H9 (cell line): ENCODE measurements at regions not wholly inside any gene's neighbourhood (a gene's known extent, or its start where the extent isn't known, plus 50 kb on each side); places are given as distances from the start of the nearest gene placed in this dataset.

Source experiments
- DNase-seq: peaks from one replicate; pipeline ENCODE4 v3.0.0-alpha.2; 2017
- H2AFZ ChIP-seq: one replicate; pipeline ENCODE4 v1.6.1; 2013; ENCODE audit warnings: mild to moderate bottlenecking, low read length, control low read depth, moderate library complexity
- H2AK5ac ChIP-seq: 2 replicates; pipeline ENCODE4 v1.6.1; 2013; ENCODE audit warnings: low read length, control low read depth, mixed read lengths; ENCODE audit not compliant: insufficient read length
- H2BK120ac ChIP-seq: one replicate; pipeline ENCODE4 v1.6.1; 2013; ENCODE audit warnings: low read depth, mild to moderate bottlenecking, low read length, control low read depth, inconsistent platforms; ENCODE audit not compliant: poor library complexity, severe bottlenecking
- H2BK12ac ChIP-seq: 2 replicates; pipeline ENCODE4 v1.6.1; 2013; ENCODE audit warnings: low read length, control low read depth, mixed read lengths, low read depth; ENCODE audit not compliant: insufficient read length
- H2BK15ac ChIP-seq: 2 replicates; pipeline ENCODE4 v1.6.1; 2013; ENCODE audit warnings: low read depth, low read length, control low read depth
- H2BK20ac ChIP-seq: one replicate; pipeline ENCODE4 v1.6.1; 2013; ENCODE audit warnings: low read depth, mild to moderate bottlenecking, low read length, control low read depth, inconsistent platforms; ENCODE audit not compliant: poor library complexity, severe bottlenecking
- H2BK5ac ChIP-seq: 2 replicates; pipeline ENCODE4 v1.6.1; 2013; ENCODE audit warnings: low read length, control low read depth, mixed read lengths; ENCODE audit not compliant: insufficient read length
- H3K14ac ChIP-seq: 2 replicates; pipeline ENCODE4 v1.6.1; 2013; ENCODE audit warnings: low read length, control low read depth; ENCODE audit not compliant: insufficient read depth
- H3K18ac ChIP-seq: 2 replicates; pipeline ENCODE4 v1.6.1; 2013; ENCODE audit warnings: low read depth, mild to moderate bottlenecking, mixed read lengths, low read length, control low read depth; ENCODE audit not compliant: insufficient read length
- H3K23ac ChIP-seq: 2 replicates; pipeline ENCODE4 v1.6.1; 2013; ENCODE audit warnings: low read length, control low read depth, mixed read lengths, low read depth; ENCODE audit not compliant: insufficient read length
- H3K23me2 ChIP-seq: 2 replicates; pipeline ENCODE4 v1.6.1; 2013; ENCODE audit warnings: low read depth, mild to moderate bottlenecking, mixed read lengths, low read length, control low read depth; ENCODE audit not compliant: insufficient read length, poor library complexity, severe bottlenecking
- H3K27ac ChIP-seq: 2 replicates; pipeline ENCODE4 v1.5.1; 2013; ENCODE audit warnings: low read length, control low read depth, mixed read lengths, low read depth; ENCODE audit not compliant: insufficient read length
- H3K27me3 ChIP-seq: 2 replicates; pipeline ENCODE4 v1.6.1; 2013; ENCODE audit warnings: low read length, control low read depth, inconsistent platforms; ENCODE audit not compliant: insufficient read depth
- H3K4ac ChIP-seq: 2 replicates; pipeline ENCODE4 v1.6.1; 2013; ENCODE audit warnings: low read depth, mild to moderate bottlenecking, control low read depth, inconsistent platforms, low read length, moderate library complexity
- H3K4me1 ChIP-seq: 2 replicates; pipeline ENCODE4 v1.6.1; 2013; ENCODE audit warnings: low read length, control low read depth, inconsistent platforms; ENCODE audit not compliant: insufficient read depth
- H3K4me2 ChIP-seq: 2 replicates; pipeline ENCODE4 v1.6.1; 2013; ENCODE audit warnings: low read length, control low read depth, mixed read lengths; ENCODE audit not compliant: insufficient read length, insufficient read depth
- H3K56ac ChIP-seq: 2 replicates; pipeline ENCODE4 v1.6.1; 2013; ENCODE audit warnings: low read depth, mild to moderate bottlenecking, mixed read lengths, low read length, control low read depth; ENCODE audit not compliant: insufficient read length
- H3K79me1 ChIP-seq: 2 replicates; pipeline ENCODE4 v1.6.1; 2013; ENCODE audit warnings: low read depth, mild to moderate bottlenecking, moderate library complexity, low read length, control low read depth, inconsistent platforms; ENCODE audit not compliant: insufficient read depth, poor library complexity, severe bottlenecking
- H3K79me2 ChIP-seq: 2 replicates; pipeline ENCODE4 v1.6.1; 2013; ENCODE audit warnings: low read length, control low read depth, inconsistent platforms; ENCODE audit not compliant: insufficient read depth
- H3K9ac ChIP-seq: 2 replicates; pipeline ENCODE4 v1.6.1; 2013; ENCODE audit warnings: low read length, control low read depth, mixed read lengths; ENCODE audit not compliant: insufficient read length; ENCODE audit errors: extremely low read depth
- H3K9me3 ChIP-seq: one replicate; pipeline ENCODE4 v1.6.1; 2013; ENCODE audit warnings: low read depth, low read length, inconsistent platforms; ENCODE audit not compliant: control insufficient read depth
- H3T11ph ChIP-seq: one replicate; pipeline ENCODE4 v1.6.1; 2013; ENCODE audit warnings: mild to moderate bottlenecking, low read length, control low read depth, inconsistent platforms
- H4K20me1 ChIP-seq: one replicate; pipeline ENCODE4 v1.6.1; 2013; ENCODE audit not compliant: control insufficient read depth, insufficient read length, insufficient read depth
- H4K5ac ChIP-seq: 2 replicates; pipeline ENCODE4 v1.6.1; 2013; ENCODE audit warnings: low read depth, mild to moderate bottlenecking, mixed read lengths, low read length, control low read depth; ENCODE audit not compliant: insufficient read length
- H4K8ac ChIP-seq: replicated peaks from 2 replicates; pipeline ENCODE4 v1.6.1; 2013; ENCODE audit warnings: low read length, control low read depth, mixed read lengths, low read depth; ENCODE audit not compliant: insufficient read length
- H4K91ac ChIP-seq: 2 replicates; pipeline ENCODE4 v1.6.1; 2013; ENCODE audit warnings: low read depth, mild to moderate bottlenecking, moderate library complexity, mixed read lengths, low read length, control low read depth; ENCODE audit not compliant: insufficient read length
- H3K27ac Mint-ChIP-seq, 3 experiments: 2 replicates in 2 of 3; 3 replicates in 1 of 3; pipeline ENCODE4 v1.8.0; 2020 to 2021; ENCODE audit warnings: mixed read lengths in 3 of 3, mild to moderate bottlenecking in 1 of 3, moderate library complexity in 1 of 3
- H3K27me3 Mint-ChIP-seq: 2 replicates; pipeline ENCODE4 v1.8.0; 2021; ENCODE audit warnings: low read depth, mild to moderate bottlenecking, moderate library complexity, mixed read lengths
- H3K36me3 Mint-ChIP-seq, 3 experiments: 2 replicates in 2 of 3; 3 replicates in 1 of 3; pipeline ENCODE4 v1.8.0; 2020 to 2021; ENCODE audit warnings: low read depth in 3 of 3, mixed read lengths in 3 of 3; ENCODE audit not compliant: insufficient read depth in 1 of 3
- H3K4me1 Mint-ChIP-seq, 2 experiments: 2 replicates each; pipeline ENCODE4 v1.8.0; 2020; ENCODE audit warnings: mixed read lengths in 2 of 2
- H3K4me3 Mint-ChIP-seq, 2 experiments: 2 replicates in 1 of 2; 3 replicates in 1 of 2; pipeline ENCODE4 v1.8.0; 2020 to 2021; ENCODE audit warnings: mild to moderate bottlenecking in 2 of 2, mixed read lengths in 2 of 2, moderate library complexity in 1 of 2
- H3K9me3 Mint-ChIP-seq, 2 experiments: 2 replicates in 1 of 2; 3 replicates in 1 of 2; pipeline ENCODE4 v1.8.0; 2020; ENCODE audit warnings: mild to moderate bottlenecking in 2 of 2, mixed read lengths in 2 of 2, moderate library complexity in 1 of 2
- WGBS: extraction: QIAGEN DNeasy Blood & Tissue Kit; methylation state at CpG from one replicate; pipeline ENCODE4 v1.1.7; 2013; ENCODE audit warnings: missing lambda C conversion rate, low lambda C conversion rate, mixed read lengths; ENCODE audit not compliant: insufficient read length; ENCODE audit errors: extremely low coverage; 5-methylcytosine and 5-hydroxymethylcytosine counted together
- TF ChIP-seq, protein P1 (sequence below): fragments of 200-600 bp; sonication (generic); conservative IDR thresholded peaks from 3 replicates; pipeline ENCODE4 v1.8.0; 2021; ENCODE audit warnings: antibody characterized with exemption, mild to moderate bottlenecking

DNA sequence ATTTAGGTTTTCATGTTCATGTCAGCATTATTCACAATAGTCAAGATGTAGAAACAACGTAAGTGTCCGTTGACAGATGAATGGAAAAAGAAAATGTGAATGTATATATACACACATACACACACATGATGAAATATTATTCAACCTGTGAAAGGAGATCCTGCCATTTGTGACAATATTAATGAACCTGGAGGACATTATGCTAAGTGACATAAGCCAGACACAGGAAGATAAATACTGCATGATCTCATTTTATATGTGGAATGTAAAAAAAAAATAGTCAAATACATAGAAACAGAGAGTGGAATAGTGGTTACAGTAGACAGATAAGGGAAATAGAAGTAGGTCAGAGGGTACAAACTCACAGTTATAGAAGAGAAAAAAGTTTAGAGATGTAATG is 651.1 kb upstream of the MKI67 start:
- Histone ChIP-seq H3K9ac (no peak overlapping the region), H3K18ac (no peak overlapping the region), H3K9me3 (no peaks in the 10 kb centered on the region), H3K79me1 (no peaks in the 10 kb centered on the region), H4K5ac (no peak overlapping the region), H3K4me1 (peaks cover 2% of the 10 kb centered on the region; the same call in 1 of the 2 replicates), H3K27me3 (no peaks in the 10 kb centered on the region), H2BK12ac (no peak overlapping the region), H2AK5ac (no peak overlapping the region), H4K91ac (no peak overlapping the region), H3K23me2 (no peaks in the 10 kb centered on the region), H3K14ac (no peak overlapping the region), H3K4me2 (no peak overlapping the region), H3T11ph (no peak overlapping the region), H2AFZ (no peak overlapping the region), H4K8ac (no peak overlapping the region), H2BK5ac (no peak overlapping the region), H2BK20ac (no peak overlapping the region), H2BK15ac (no peak overlapping the region), H3K4ac (no peak overlapping the region), H2BK120ac (no peak overlapping the region), H3K27ac (no peak overlapping the region), H3K23ac (no peak overlapping the region), H4K20me1 (no peaks in the 10 kb centered on the region), H3K79me2 (no peaks in the 10 kb centered on the region), H3K56ac (no peak overlapping the region)
- TF ChIP-seq, protein P1, sequence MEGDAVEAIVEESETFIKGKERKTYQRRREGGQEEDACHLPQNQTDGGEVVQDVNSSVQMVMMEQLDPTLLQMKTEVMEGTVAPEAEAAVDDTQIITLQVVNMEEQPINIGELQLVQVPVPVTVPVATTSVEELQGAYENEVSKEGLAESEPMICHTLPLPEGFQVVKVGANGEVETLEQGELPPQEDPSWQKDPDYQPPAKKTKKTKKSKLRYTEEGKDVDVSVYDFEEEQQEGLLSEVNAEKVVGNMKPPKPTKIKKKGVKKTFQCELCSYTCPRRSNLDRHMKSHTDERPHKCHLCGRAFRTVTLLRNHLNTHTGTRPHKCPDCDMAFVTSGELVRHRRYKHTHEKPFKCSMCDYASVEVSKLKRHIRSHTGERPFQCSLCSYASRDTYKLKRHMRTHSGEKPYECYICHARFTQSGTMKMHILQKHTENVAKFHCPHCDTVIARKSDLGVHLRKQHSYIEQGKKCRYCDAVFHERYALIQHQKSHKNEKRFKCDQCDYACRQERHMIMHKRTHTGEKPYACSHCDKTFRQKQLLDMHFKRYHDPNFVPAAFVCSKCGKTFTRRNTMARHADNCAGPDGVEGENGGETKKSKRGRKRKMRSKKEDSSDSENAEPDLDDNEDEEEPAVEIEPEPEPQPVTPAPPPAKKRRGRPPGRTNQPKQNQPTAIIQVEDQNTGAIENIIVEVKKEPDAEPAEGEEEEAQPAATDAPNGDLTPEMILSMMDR, result no peak
- H3K4me3 Mint-ChIP-seq, result no peak overlapping the region
- no peak for DNase-seq
- H3K9me3 Mint-ChIP-seq, result peaks cover 10 to 13% of the 10 kb centered on the region in 2 experiments
- no peaks in the 10 kb centered on the region for H3K27me3 Mint-ChIP-seq
- H3K27ac Mint-ChIP-seq, result no peak overlapping the region
- WGBS, result no CpG with 5 or more reads among the region's 2 CpGs
- H3K36me3 Mint-ChIP-seq, result peaks cover 6 to 16% (median 9%) of the 10 kb centered on the region in 3 experiments
- peaks cover 4 to 12% of the 10 kb centered on the region in 2 experiments for H3K4me1 Mint-ChIP-seq
